GM21723 (cell line): ENCODE measurements at regions not wholly inside any gene's neighbourhood (a gene's known extent, or its start where the extent isn't known, plus 50 kb on each side); places are given as distances from the start of the nearest gene placed in this dataset.
"Not testable (repeated sequence)": the region's sequence is repeated elsewhere in the genome, so short reads cannot be mapped to it uniquely, and the experiment has no call there.

Experiments used
- ATAC-seq: cut with Tn5 transposase; IDR thresholded peaks from one replicate; pipeline ENCODE4 v1.9.1; 2021; ENCODE audit warnings: mild to moderate bottlenecking, moderate library complexity; ENCODE audit not compliant: unreplicated experiment

- ATAC-seq: not testable (repeated sequence)
Measured at GRCh38 chr7:65613644-65614289, 240.1 kb downstream of the ZNF92 start.

DNA sequence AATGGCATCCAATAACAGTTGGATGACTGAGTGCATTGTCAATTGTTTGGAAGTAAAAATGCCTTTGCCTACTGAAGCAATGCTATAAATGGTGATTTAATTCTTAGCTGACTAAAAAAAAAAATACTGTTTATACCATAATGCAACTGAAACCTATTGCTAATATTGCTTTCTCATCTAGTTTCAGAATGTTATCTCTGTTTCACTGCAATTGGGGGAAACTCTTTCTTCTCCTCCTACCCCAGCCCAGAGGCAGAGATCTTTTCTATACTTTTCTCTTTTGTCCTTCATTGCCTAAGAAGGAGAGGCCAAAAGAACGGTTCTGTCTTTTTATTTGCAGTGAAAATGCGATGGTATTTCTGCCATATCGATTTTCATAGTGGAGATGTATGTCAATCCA, 242.5 kb downstream of the ZNF92 start:
- ATAC-seq: not testable (repeated sequence)

- ATAC-seq: not testable (repeated sequence)
Measured at GRCh38 chr7:65620216-65620615, 246.6 kb downstream of the ZNF92 start.

GRCh38 chr7:65621580-65622201, 248.0 kb downstream of the ZNF92 start:
- ATAC-seq: not testable (repeated sequence)

- ATAC-seq: not testable (repeated sequence)
Measured at GRCh38 chr7:65631236-65631635, 241.6 kb upstream of the VKORC1L1 start.

GRCh38 chr7:65633587-65634404, 239.1 kb upstream of the VKORC1L1 start:
- ATAC-seq: not testable (repeated sequence)

GRCh38 chr7:65638918-65639317, 234.0 kb upstream of the VKORC1L1 start:
- not testable (repeated sequence) for ATAC-seq

DNA sequence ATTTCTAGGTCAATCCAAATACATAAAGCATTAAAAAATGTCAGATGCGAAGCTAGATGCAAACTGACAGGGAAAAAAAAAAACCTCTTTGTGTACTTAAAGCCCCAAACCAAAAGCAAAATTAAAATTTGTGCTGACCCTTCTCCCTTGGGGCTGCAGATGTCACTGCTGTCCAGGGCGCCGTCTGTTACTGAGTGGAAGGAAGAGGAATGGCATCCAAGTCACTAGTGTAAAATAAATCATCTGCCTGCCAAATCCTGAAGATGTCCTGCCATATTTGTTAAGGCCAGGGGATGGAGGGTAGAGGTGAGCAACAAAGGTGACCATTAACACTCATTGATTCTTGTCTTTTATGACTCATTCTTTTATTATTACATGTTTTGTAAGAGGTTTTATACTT, 233.2 kb upstream of the VKORC1L1 start:
- ATAC-seq: not testable (repeated sequence)

DNA sequence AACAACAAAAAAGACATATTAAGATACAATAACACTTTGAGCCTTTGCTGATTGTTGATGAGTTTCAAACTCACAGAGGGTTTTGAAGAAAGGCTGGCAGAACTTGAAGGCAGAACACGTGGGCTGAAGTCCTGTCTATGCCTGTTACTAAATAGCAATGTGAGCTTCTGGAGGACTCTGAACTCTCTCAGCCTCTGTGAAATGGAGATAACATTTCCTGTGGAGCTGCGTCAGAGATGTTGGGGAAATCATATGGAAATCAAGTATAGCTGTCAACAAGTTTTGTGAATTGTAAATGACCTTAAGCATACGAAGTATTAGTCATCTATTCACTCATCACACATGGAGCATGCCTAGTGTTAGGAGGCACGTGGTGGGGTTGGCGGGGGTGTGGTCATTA, 229.4 kb upstream of the VKORC1L1 start:
- ATAC-seq: not testable (repeated sequence)

- ATAC-seq: not testable (repeated sequence)
Measured at GRCh38 chr7:65647153-65647964, 225.5 kb upstream of the VKORC1L1 start.

DNA sequence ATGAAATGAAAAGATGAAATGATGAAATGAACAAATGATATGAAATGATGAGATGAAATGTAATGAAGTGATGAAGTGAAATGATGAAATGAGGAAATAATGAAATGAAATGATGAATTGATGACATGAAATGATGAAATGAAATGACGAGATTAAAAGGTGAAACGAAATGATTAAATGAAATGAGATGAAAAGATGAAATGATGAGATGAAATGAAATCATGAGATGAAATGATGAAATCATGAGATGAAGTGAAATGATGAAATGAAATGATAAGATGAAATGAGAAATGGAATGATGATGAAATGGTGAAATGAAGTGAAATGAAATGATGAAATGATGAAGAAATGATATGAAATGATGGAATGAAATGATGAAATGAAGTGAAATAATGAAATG, 221.7 kb upstream of the VKORC1L1 start:
- ATAC-seq: not testable (repeated sequence)

GRCh38 chr7:65651826-65652592, 220.9 kb upstream of the VKORC1L1 start:
- ATAC-seq: not testable (repeated sequence)

DNA sequence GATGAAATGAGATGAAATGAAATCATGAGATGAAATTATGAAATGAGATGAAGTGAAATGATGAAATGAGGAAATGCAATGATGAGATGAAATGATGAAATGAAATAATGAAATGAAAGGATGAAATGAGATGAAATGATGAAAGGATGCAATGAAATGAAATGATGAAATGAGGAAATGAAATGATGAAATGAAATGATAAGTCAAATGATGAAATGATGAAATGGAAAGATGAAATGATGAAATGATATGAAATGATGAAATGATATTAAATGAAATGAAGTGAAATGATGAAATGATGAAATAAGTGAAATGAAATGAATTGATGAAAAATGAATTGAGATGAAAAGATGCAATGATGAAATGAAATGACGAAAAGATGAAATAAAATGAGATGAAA, 220.2 kb upstream of the VKORC1L1 start:
- not testable (repeated sequence) for ATAC-seq

GRCh38 chr7:65656494-65657188, 216.2 kb upstream of the VKORC1L1 start:
- ATAC-seq: not testable (repeated sequence)

GRCh38 chr7:65683362-65683761, 189.5 kb upstream of the VKORC1L1 start:
- not testable (repeated sequence) for ATAC-seq

- ATAC-seq: not testable (repeated sequence)
Measured at GRCh38 chr7:65699026-65699714, 173.7 kb upstream of the VKORC1L1 start.

- ATAC-seq: not testable (repeated sequence)
Measured at GRCh38 chr7:65699715-65700356, 173.0 kb upstream of the VKORC1L1 start.

- not testable (repeated sequence) for ATAC-seq
Measured at GRCh38 chr7:65719123-65719798, 153.6 kb upstream of the VKORC1L1 start.
